ENCODE measurements at regions not wholly inside any gene's neighbourhood (a gene's known extent, or its start where the extent isn't known, plus 50 kb on each side); places are given as distances from the start of the nearest gene placed in this dataset.

DNA sequence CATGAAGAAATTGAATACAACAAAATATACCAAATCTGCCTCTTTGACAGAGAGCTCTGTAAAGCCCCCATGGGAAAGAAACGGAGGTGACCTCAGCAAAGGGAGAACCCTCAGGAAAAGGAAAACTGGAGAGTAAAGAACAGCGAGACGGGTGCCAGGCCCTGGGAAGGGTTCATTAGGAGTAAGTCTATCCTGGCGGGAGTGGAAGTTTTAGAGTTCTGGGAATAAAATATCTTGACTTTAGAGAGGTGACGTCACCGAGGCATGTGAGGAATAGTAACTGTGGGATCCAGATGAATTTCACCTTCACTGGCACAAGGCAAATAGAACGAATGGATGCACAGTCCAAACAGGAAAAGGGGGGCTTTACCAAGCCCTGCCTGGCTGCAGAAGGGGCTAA, 362.8 kb upstream of the IGFBP3 start:
- TF ChIP-seq BHLHE40 (IDR thresholded peaks at IDR 0.05; ENCODE audit: low read depth, low read length) (no peak), RCOR1 (IDR thresholded peaks at IDR 0.05; ENCODE audit: insufficient replicate concordance, low read length) (no peak), RAD21 (IDR thresholded peaks at IDR 0.05; ENCODE audit: low read length) (no peak), CEBPB (IDR thresholded peaks at IDR 0.05; ENCODE audit: low read depth, low read length) (no peak), FOS (IDR thresholded peaks at IDR 0.05; ENCODE audit: low read depth, low read length) (no peak), MAFK (IDR thresholded peaks at IDR 0.05; ENCODE audit: low read depth, low read length) (no peak), RFX5 (IDR thresholded peaks at IDR 0.05; ENCODE audit: low read depth, low read length) (no peak), NFE2L2 (IDR thresholded peaks at IDR 0.05; ENCODE audit: low read depth, low read length) (no peak), MAZ (IDR thresholded peaks at IDR 0.05; ENCODE audit: borderline replicate concordance, low read depth, low read length) (no peak), MXI1 (IDR thresholded peaks at IDR 0.05; ENCODE audit: borderline replicate concordance, low read depth, low read length) (no peak), SMC3 (IDR thresholded peaks at IDR 0.05; ENCODE audit: low read depth, low read length) (no peak), POLR2A (IDR thresholded peaks at IDR 0.05; ENCODE audit: low read depth, low read length) (no peak), CHD1 (IDR thresholded peaks at IDR 0.05; ENCODE audit: low read depth, low read length) (no peak)
- TF ChIP-seq, protein P1, sequence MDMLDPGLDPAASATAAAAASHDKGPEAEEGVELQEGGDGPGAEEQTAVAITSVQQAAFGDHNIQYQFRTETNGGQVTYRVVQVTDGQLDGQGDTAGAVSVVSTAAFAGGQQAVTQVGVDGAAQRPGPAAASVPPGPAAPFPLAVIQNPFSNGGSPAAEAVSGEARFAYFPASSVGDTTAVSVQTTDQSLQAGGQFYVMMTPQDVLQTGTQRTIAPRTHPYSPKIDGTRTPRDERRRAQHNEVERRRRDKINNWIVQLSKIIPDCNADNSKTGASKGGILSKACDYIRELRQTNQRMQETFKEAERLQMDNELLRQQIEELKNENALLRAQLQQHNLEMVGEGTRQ (IDR thresholded peaks at IDR 0.05; ENCODE audit: low read depth, low read length), result no peak
- TF ChIP-seq, protein P2, sequence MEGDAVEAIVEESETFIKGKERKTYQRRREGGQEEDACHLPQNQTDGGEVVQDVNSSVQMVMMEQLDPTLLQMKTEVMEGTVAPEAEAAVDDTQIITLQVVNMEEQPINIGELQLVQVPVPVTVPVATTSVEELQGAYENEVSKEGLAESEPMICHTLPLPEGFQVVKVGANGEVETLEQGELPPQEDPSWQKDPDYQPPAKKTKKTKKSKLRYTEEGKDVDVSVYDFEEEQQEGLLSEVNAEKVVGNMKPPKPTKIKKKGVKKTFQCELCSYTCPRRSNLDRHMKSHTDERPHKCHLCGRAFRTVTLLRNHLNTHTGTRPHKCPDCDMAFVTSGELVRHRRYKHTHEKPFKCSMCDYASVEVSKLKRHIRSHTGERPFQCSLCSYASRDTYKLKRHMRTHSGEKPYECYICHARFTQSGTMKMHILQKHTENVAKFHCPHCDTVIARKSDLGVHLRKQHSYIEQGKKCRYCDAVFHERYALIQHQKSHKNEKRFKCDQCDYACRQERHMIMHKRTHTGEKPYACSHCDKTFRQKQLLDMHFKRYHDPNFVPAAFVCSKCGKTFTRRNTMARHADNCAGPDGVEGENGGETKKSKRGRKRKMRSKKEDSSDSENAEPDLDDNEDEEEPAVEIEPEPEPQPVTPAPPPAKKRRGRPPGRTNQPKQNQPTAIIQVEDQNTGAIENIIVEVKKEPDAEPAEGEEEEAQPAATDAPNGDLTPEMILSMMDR (conservative IDR thresholded peaks at IDR 0.05; ENCODE audit: low read depth, low read length), result no peak
- TF ChIP-seq, protein P3, sequence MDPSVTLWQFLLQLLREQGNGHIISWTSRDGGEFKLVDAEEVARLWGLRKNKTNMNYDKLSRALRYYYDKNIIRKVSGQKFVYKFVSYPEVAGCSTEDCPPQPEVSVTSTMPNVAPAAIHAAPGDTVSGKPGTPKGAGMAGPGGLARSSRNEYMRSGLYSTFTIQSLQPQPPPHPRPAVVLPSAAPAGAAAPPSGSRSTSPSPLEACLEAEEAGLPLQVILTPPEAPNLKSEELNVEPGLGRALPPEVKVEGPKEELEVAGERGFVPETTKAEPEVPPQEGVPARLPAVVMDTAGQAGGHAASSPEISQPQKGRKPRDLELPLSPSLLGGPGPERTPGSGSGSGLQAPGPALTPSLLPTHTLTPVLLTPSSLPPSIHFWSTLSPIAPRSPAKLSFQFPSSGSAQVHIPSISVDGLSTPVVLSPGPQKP (IDR thresholded peaks at IDR 0.05; ENCODE audit: borderline replicate concordance, low read depth, low read length), result no peak

More for the DNA sequence above, 362.8 kb upstream of the IGFBP3 start:
- Histone ChIP-seq H3K27me3 (ENCODE audit: control insufficient read depth, insufficient read depth, low read length) (no peaks in the 10 kb centered on the region), H3K9me1 (ENCODE audit: insufficient read depth, low read length) (no peaks in the 10 kb centered on the region), H2AFZ (replicated peaks; ENCODE audit: low read length, poor library complexity) (no peak overlapping the region), H3K27ac (ENCODE audit: insufficient read depth, low read length) (no peak overlapping the region), H2BK15ac (ENCODE audit: low read depth, low read length) (no peak overlapping the region), H3K36me3 (ENCODE audit: control insufficient read depth, insufficient read depth, low read length) (no peaks in the 10 kb centered on the region), H3K23ac (ENCODE audit: low read depth, low read length) (no peak overlapping the region), H2AK5ac (ENCODE audit: low read depth, low read length) (no peak overlapping the region), H4K91ac (ENCODE audit: insufficient read depth, low read depth, low read length) (no peak overlapping the region), H3K18ac (ENCODE audit: low read depth, low read length) (no peak overlapping the region), H2AK9ac (replicated peaks; ENCODE audit: low read depth, low read length, poor library complexity) (no peak overlapping the region), H3K9me3 (ENCODE audit: control insufficient read depth, insufficient read depth, low read length) (no peaks in the 10 kb centered on the region), H4K20me1 (ENCODE audit: insufficient read depth, low read length) (no peaks in the 10 kb centered on the region), H4K8ac (ENCODE audit: low read depth in 2 of 2, low read length in 2 of 2) (no peak overlapping the region), H3K4me3 (ENCODE audit: insufficient read depth, low read depth, low read length) (no peak overlapping the region), H3K56ac (ENCODE audit: extremely low read depth, insufficient read depth, low read length) (no peak overlapping the region), H2BK120ac (ENCODE audit: low read depth, low read length) (no peak overlapping the region), H3K4me2 (ENCODE audit: low read depth, low read length) (no peak overlapping the region), H2BK20ac (ENCODE audit: low read depth, low read length) (no peak overlapping the region), H3K9ac (ENCODE audit: low read depth, low read length) (no peak overlapping the region), H3K4ac (ENCODE audit: low read depth, low read length) (no peak overlapping the region), H3K4me1 (ENCODE audit: control insufficient read depth, insufficient read depth, low read length) (peaks cover 2% of the 10 kb centered on the region; the same call in 1 of the 2 replicates), H3K79me1 (ENCODE audit: low read depth in 1 of 2, low read length in 2 of 2) (no peaks in the 10 kb centered on the region), H2BK5ac (ENCODE audit: low read depth, low read length, poor library complexity, severe bottlenecking) (no peak overlapping the region), H3K14ac (replicated peaks; ENCODE audit: low read depth, low read length) (no peak overlapping the region), H4K5ac (ENCODE audit: low read depth, low read length) (no peak overlapping the region)
- in situ Hi-C loops (cut with MboI; ENCODE audit: low sequenced_read_pairs) (no loop called here), intact Hi-C loops (cut with micrococcal nuclease) (no loop called here), dilution Hi-C loops (cut with HindIII; ENCODE audit: low sequenced_read_pairs, unreplicated experiment) (no loop called here)
- ChIA-PET CTCF (interaction anchor here (1.4 kb wide), 1 partner anchor 18 kb away, joined by 3 read pairs; no protein-coding TSS in a partner anchor), POLR2A (ENCODE audit: unreplicated experiment) (no interaction called here)
- DNase-seq (no peak), ATAC-seq (ENCODE audit: low read depth) (no peak)
- no TSS peak for BruUV-seq (replicated peaks)
- 80% methylated on average over 1 of the region's 7 CpGs; no CpG with 5 or more reads in 1 of the 2 experiments for WGBS, 2 experiments (ENCODE audit: extremely low coverage in 2 of 2, insufficient read length in 1 of 2)

Data from IMR-90 (cell line).